H1 (cell line): ENCODE measurements at regions not wholly inside any gene's neighbourhood (a gene's known extent, or its start where the extent isn't known, plus 50 kb on each side); places are given as distances from the start of the nearest gene placed in this dataset.

Experiments
- CTCF ChIA-PET: fragments of 300-600 bp; sonication (Branson Sonifier 250); formaldehyde crosslinking; loops from one replicate; lab custom pipeline; 2021; ENCODE audit not compliant: partially characterized antibody; lab: Charles Lee
- POLR2A ChIA-PET: fragments of 300-600 bp; sonication (Branson Sonifier 250); formaldehyde crosslinking; loops from one replicate; lab custom pipeline; 2021; ENCODE audit warnings: inconsistent platforms; ENCODE audit not compliant: partially characterized antibody; lab: Charles Lee
- DNase-seq, 2 experiments: peaks; one replicate each; pipeline versions ENCODE4 v3.0.0 to v3.0.0-alpha.2; 2010 to 2022; ENCODE audit warnings: low spot score in 2 of 2, low read depth in 1 of 2, mixed read lengths in 1 of 2
- FAIRE-seq: peaks from 2 replicates; lab custom pipeline; 2011; peaks lifted over from hg19 to GRCh38; lab: Jason Lieb, UNC
- H2AFZ ChIP-seq: 2 replicates; pipeline ENCODE4 v1.8.1; 2012; ENCODE audit warnings: low read length, inconsistent platforms
- H2AK5ac ChIP-seq: 2 replicates; pipeline ENCODE4 v1.6.1; 2013; ENCODE audit warnings: low read depth, low read length
- H2BK120ac ChIP-seq: replicated peaks from 2 replicates; pipeline ENCODE3; 2013; ENCODE audit warnings: low read depth, low read length, inconsistent platforms
- H2BK12ac ChIP-seq: 2 replicates; pipeline ENCODE4 v1.6.1; 2013; ENCODE audit warnings: low read depth, low read length
- H2BK15ac ChIP-seq: 2 replicates; pipeline ENCODE4 v1.6.1; 2013; ENCODE audit warnings: low read length
- H2BK20ac ChIP-seq: 2 replicates; pipeline ENCODE4 v1.6.1; 2013; ENCODE audit warnings: low read length
- H2BK5ac ChIP-seq: 2 replicates; pipeline ENCODE4 v1.6.1; 2013; ENCODE audit warnings: low read depth, low read length
- H3K14ac ChIP-seq: 2 replicates; pipeline ENCODE4 v1.6.1; 2013; ENCODE audit warnings: inconsistent platforms; ENCODE audit not compliant: insufficient read length
- H3K18ac ChIP-seq: 2 replicates; pipeline ENCODE4 v1.6.1; 2013; ENCODE audit warnings: low read length; ENCODE audit errors: extremely low read depth
- H3K23ac ChIP-seq: 2 replicates; pipeline ENCODE4 v1.6.1; 2013; ENCODE audit warnings: inconsistent platforms; ENCODE audit not compliant: insufficient read length
- H3K23me2 ChIP-seq: 2 replicates; pipeline ENCODE4 v1.6.1; 2013; ENCODE audit warnings: low read depth, low read length
- H3K27ac ChIP-seq: 2 replicates; pipeline ENCODE4 v1.6.1; 2011; ENCODE audit warnings: low read depth, low read length, inconsistent platforms
- H3K27me3 ChIP-seq, 4 experiments: replicated peaks in 1 of 4; 1 replicate in 1 of 4; 2 replicates in 3 of 4; pipeline versions ENCODE4 v1.6.1 to v1.8.1; 2011 to 2013; ENCODE audit warnings: low read length in 3 of 4, mild to moderate bottlenecking in 3 of 4, inconsistent platforms in 2 of 4, mixed read lengths in 2 of 4, moderate library complexity in 1 of 4; ENCODE audit not compliant: control insufficient read depth in 3 of 4, insufficient read depth in 3 of 4; ENCODE audit errors: extremely low read depth in 1 of 4
- H3K36me3 ChIP-seq, 4 experiments: 2 replicates each; pipeline versions ENCODE4 v1.6.1 to v1.8.1; 2011 to 2013; ENCODE audit warnings: mild to moderate bottlenecking in 4 of 4, low read length in 3 of 4, moderate library complexity in 2 of 4, control low read depth in 1 of 4, inconsistent platforms in 1 of 4; ENCODE audit not compliant: insufficient read depth in 4 of 4, control insufficient read depth in 2 of 4
- H3K4ac ChIP-seq: replicated peaks from 2 replicates; pipeline ENCODE3; 2013; ENCODE audit warnings: low read length, low read depth, mixed read lengths, inconsistent platforms; ENCODE audit not compliant: insufficient read length
- H3K4me1 ChIP-seq, 4 experiments: replicated peaks in 1 of 4; 1 replicate in 1 of 4; 2 replicates in 3 of 4; pipeline versions ENCODE4 v1.6.1 to v1.8.1; 2011 to 2013; ENCODE audit warnings: low read length in 3 of 4, inconsistent platforms in 2 of 4, mixed read lengths in 1 of 4; ENCODE audit not compliant: insufficient read depth in 4 of 4, control insufficient read depth in 3 of 4
- H3K4me2 ChIP-seq, 2 experiments: 2 replicates each; pipeline versions ENCODE4 v1.6.1 to v1.8.1; 2011 to 2013; ENCODE audit warnings: low read depth in 2 of 2, low read length in 2 of 2, control low read depth in 1 of 2, inconsistent platforms in 1 of 2, mild to moderate bottlenecking in 1 of 2; ENCODE audit not compliant: insufficient read depth in 1 of 2
- H3K4me3 ChIP-seq, 4 experiments: fragments of 200-600, 300-600 bp in 1 of 4; sonication (generic), shearing (Covaris generic), sonication (Bioruptor Twin) in 1 of 4; 2 replicates each; pipeline versions ENCODE4 v1.5.1 to v1.8.1; 2011 to 2016; ENCODE audit warnings: low read length in 4 of 4, low read depth in 3 of 4, control low read depth in 2 of 4, inconsistent platforms in 2 of 4, mild to moderate bottlenecking in 2 of 4, mixed read lengths in 1 of 4, moderate library complexity in 1 of 4; ENCODE audit not compliant: insufficient read depth in 2 of 4; ENCODE audit errors: extremely low read depth in 1 of 4
- H3K56ac ChIP-seq: replicated peaks from 2 replicates; pipeline ENCODE3; 2013; ENCODE audit warnings: low read depth, mild to moderate bottlenecking, mixed read lengths, low read length, inconsistent platforms; ENCODE audit not compliant: insufficient read length
- H3K79me1 ChIP-seq: 2 replicates; pipeline ENCODE4 v1.6.1; 2013; ENCODE audit warnings: low read depth, low read length, control low read depth
- H3K79me2 ChIP-seq, 2 experiments: 2 replicates each; pipeline versions ENCODE4 v1.6.1 to v1.8.1; 2012 to 2013; ENCODE audit warnings: low read length in 2 of 2, mild to moderate bottlenecking in 2 of 2, inconsistent platforms in 1 of 2; ENCODE audit not compliant: insufficient read depth in 2 of 2, control insufficient read depth in 1 of 2
- H3K9ac ChIP-seq, 4 experiments: replicated peaks in 1 of 4; 1 replicate in 1 of 4; 2 replicates in 3 of 4; pipeline versions ENCODE4 v1.6.1 to v1.8.1; 2011 to 2013; ENCODE audit warnings: low read depth in 3 of 4, low read length in 3 of 4, control low read depth in 2 of 4, mild to moderate bottlenecking in 2 of 4, moderate library complexity in 2 of 4, inconsistent platforms in 1 of 4; ENCODE audit errors: extremely low read depth in 1 of 4
- H3K9me3 ChIP-seq, 2 experiments: 2 replicates each; pipeline versions ENCODE4 v1.6.1 to v1.8.1; 2012 to 2013; ENCODE audit warnings: mild to moderate bottlenecking in 2 of 2, moderate library complexity in 2 of 2, control low read depth in 1 of 2, inconsistent platforms in 1 of 2, low read depth in 1 of 2, low read length in 1 of 2, mixed read lengths in 1 of 2; ENCODE audit not compliant: insufficient read depth in 2 of 2
- H4K20me1 ChIP-seq, 2 experiments: replicated peaks in 1 of 2; 2 replicates each; pipeline versions ENCODE3 to v1.8.1; 2011 to 2013; ENCODE audit warnings: inconsistent platforms in 2 of 2, low read length in 2 of 2, mild to moderate bottlenecking in 1 of 2; ENCODE audit not compliant: insufficient read depth in 2 of 2, control insufficient read depth in 1 of 2
- H4K5ac ChIP-seq: 2 replicates; pipeline ENCODE4 v1.6.1; 2013; ENCODE audit warnings: low read length, low read depth, mixed read lengths, inconsistent platforms; ENCODE audit not compliant: insufficient read length
- H4K8ac ChIP-seq: 2 replicates; pipeline ENCODE4 v1.8.0; 2013; ENCODE audit warnings: mild to moderate bottlenecking, moderate library complexity, low read length, inconsistent platforms; ENCODE audit not compliant: insufficient read depth; ENCODE audit errors: extremely low read depth
- H4K91ac ChIP-seq: replicated peaks from 2 replicates; pipeline ENCODE3; 2013; ENCODE audit warnings: low read length, mixed read lengths, inconsistent platforms; ENCODE audit not compliant: insufficient read length
- CBX5 ChIP-seq: fragments of 300-800, 300-1000 bp; sonication (generic); IDR thresholded peaks from 2 replicates; pipeline ENCODE4 v1.7.1; 2016; ENCODE audit warnings: antibody characterized with exemption, low read length, low read depth
- CEBPB ChIP-seq: IDR thresholded peaks from 2 replicates; pipeline ENCODE4 v1.6.1; 2012; ENCODE audit warnings: low read depth, low read length
- CHD2 ChIP-seq: IDR thresholded peaks from 2 replicates; pipeline ENCODE4 v1.6.1; 2012; ENCODE audit warnings: low read length, improper control_type of control experiment
- FOSL1 ChIP-seq: IDR thresholded peaks from 2 replicates; pipeline ENCODE4 v1.6.1; 2011; ENCODE audit warnings: mild to moderate bottlenecking, low read depth, low read length, moderate library complexity; ENCODE audit not compliant: insufficient read depth
- HDAC2 ChIP-seq, 2 experiments: fragments of 300-600 bp in 1 of 2; sonication (generic) in 1 of 2; IDR thresholded peaks; 2 replicates each; pipeline ENCODE4 v1.6.1; 2011 to 2012; ENCODE audit warnings: low read depth in 2 of 2, low read length in 2 of 2, mild to moderate bottlenecking in 2 of 2, moderate library complexity in 2 of 2, borderline replicate concordance in 1 of 2, inconsistent platforms in 1 of 2
- JUND ChIP-seq: IDR thresholded peaks from 2 replicates; pipeline ENCODE4 v1.6.1; 2011; ENCODE audit warnings: mild to moderate bottlenecking, improper control_type of control experiment, low read length
- TAF1 ChIP-seq: IDR thresholded peaks from 2 replicates; pipeline ENCODE4 v1.6.1; 2011; ENCODE audit warnings: mild to moderate bottlenecking, low read depth, low read length
- TAF7 ChIP-seq: optimal IDR thresholded peaks from 2 replicates; pipeline ENCODE3; 2011; ENCODE audit warnings: low read depth, mild to moderate bottlenecking, inconsistent platforms, low read length, moderate library complexity, borderline replicate concordance
- TCF12 ChIP-seq: IDR thresholded peaks from 2 replicates; pipeline ENCODE4 v1.6.1; 2011; ENCODE audit warnings: low read depth, mild to moderate bottlenecking, low read length
- YY1 ChIP-seq: IDR thresholded peaks from 2 replicates; pipeline ENCODE4 v1.6.1; 2011; ENCODE audit warnings: low read depth, mild to moderate bottlenecking, low read length
- WGBS, 2 experiments: shearing (Covaris generic) in 1 of 2; methylation state at CpG; one replicate each; pipeline versions ENCODE4 v1.1.6 to v1.1.7; 2013 to 2015; ENCODE audit warnings: low lambda C conversion rate in 2 of 2, mixed read lengths in 2 of 2, inconsistent platforms in 1 of 2, low coverage in 1 of 2, missing lambda C conversion rate in 1 of 2; ENCODE audit not compliant: insufficient replicate concordance in 2 of 2, insufficient coverage in 1 of 2, insufficient read length in 1 of 2; ENCODE audit errors: extremely low coverage in 1 of 2, missing lambda C conversion rate in 1 of 2; 5-methylcytosine and 5-hydroxymethylcytosine counted together

DNA sequence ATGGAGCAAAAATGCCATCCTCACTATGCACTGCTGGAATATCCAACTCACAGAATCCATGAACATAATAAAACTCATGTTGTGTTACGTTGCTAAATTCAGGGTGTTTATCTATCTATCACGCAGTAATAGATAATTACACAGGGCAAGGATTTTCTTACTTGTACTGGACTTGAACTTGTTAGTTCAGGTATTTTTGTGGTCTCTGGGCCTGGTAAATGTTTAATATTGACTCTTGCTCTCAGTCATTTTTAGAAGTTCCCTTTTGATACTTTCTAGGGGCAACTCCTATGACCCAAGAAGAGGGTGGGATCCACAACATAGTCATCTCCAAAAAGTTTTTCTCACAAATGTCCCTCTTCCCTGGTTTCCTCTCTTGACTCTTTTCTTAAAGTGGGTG lies 522.4 kb upstream of the IGFBP7 start:
- POLR2A ChIA-PET, result no interaction called here
- no peak overlapping the region for H2AFZ ChIP-seq
- 89% methylated on average over 2 of the region's 2 CpGs; no CpG with 5 or more reads in 1 of the 2 experiments for WGBS, 2 experiments
- TF ChIP-seq TAF7 (no peak), CEBPB (no peak), TAF1 (no peak), CBX5 (no peak), YY1 (no peak), FOSL1 (no peak), TCF12 (no peak), HDAC2 (IDR thresholded peaks at IDR 0.05; ENCODE audit: borderline replicate concordance in 1 of 2, low read depth in 2 of 2, low read length in 2 of 2) (no peak), JUND (no peak), CHD2 (no peak)

More for the DNA sequence above, 522.4 kb upstream of the IGFBP7 start:
- H2BK120ac ChIP-seq, result no peak overlapping the region
- no peak overlapping the region for H3K9ac ChIP-seq
- no peak overlapping the region for H4K91ac ChIP-seq
- H3K4me2 ChIP-seq, result no peak overlapping the region
- CTCF ChIA-PET, result no interaction called here
- H3K27ac ChIP-seq, result no peak overlapping the region
- DNase-seq (no peak), FAIRE-seq (no peak)
- no peak overlapping the region for H2BK5ac ChIP-seq
- no peaks in the 10 kb centered on the region for H3K79me2 ChIP-seq
- no peak overlapping the region for H2BK15ac ChIP-seq
- no peak overlapping the region for H3K56ac ChIP-seq
- H2BK20ac ChIP-seq, result no peak overlapping the region
- no peak overlapping the region for H3K4ac ChIP-seq
- no peak overlapping the region for H3K4me3 ChIP-seq
- H4K8ac ChIP-seq, result no peak overlapping the region
- H3K79me1 ChIP-seq, result no peaks in the 10 kb centered on the region
- no peaks in the 10 kb centered on the region for H3K27me3 ChIP-seq
- H3K9me3 ChIP-seq, result no peaks in the 10 kb centered on the region
- H3K14ac ChIP-seq, result no peak overlapping the region
- H3K36me3 ChIP-seq, result no peaks in the 10 kb centered on the region
- no peak overlapping the region for H3K18ac ChIP-seq
- no peaks in the 10 kb centered on the region for H3K23me2 ChIP-seq
- H3K23ac ChIP-seq, result no peak overlapping the region
- H4K5ac ChIP-seq, result no peak overlapping the region
- no peak overlapping the region for H2BK12ac ChIP-seq
- no peaks in the 10 kb centered on the region for H3K4me1 ChIP-seq
- no peaks in the 10 kb centered on the region for H4K20me1 ChIP-seq
- no peak overlapping the region for H2AK5ac ChIP-seq
